A673 (cell line): ENCODE measurements at regions not wholly inside any gene's neighbourhood (a gene's known extent, or its start where the extent isn't known, plus 50 kb on each side); places are given as distances from the start of the nearest gene placed in this dataset.

ENCODE experiments used
- BruUV-seq: library from RNA; stranded (reverse); fragments of 400-500 nt; replicated peaks from 2 replicates; lab custom pipeline; 2021; lab: Mats Ljungman, UMichigan
- CTCF ChIA-PET: fragments of 300-600 bp; sonication (Branson Sonifier 250); formaldehyde crosslinking; loops from one replicate; lab custom pipeline; 2022; ENCODE audit warnings: antibody characterized with exemption; lab: Charles Lee
- POLR2A ChIA-PET: fragments of 300-600 bp; sonication (Branson Sonifier 250); formaldehyde crosslinking; loops from one replicate; lab custom pipeline; 2022; ENCODE audit warnings: antibody characterized with exemption; ENCODE audit not compliant: low non-redundant PET; lab: Charles Lee
- DNase-seq: peaks from one replicate; pipeline ENCODE4 v3.0.0-alpha.2; 2015; ENCODE audit warnings: low spot score
- H3K27ac ChIP-seq: fragments of 200-600 bp; sonication (generic); 2 replicates; pipeline ENCODE4 v1.5.1; 2016; ENCODE audit warnings: mixed run types, low read depth, mild to moderate bottlenecking, mixed read lengths, antibody characterized with exemption, low read length; ENCODE audit not compliant: poor library complexity, severe bottlenecking
- H3K27me3 ChIP-seq: fragments of 200-600 bp; sonication (generic); replicated peaks from 2 replicates; pipeline ENCODE4 v1.6.1; 2017; ENCODE audit warnings: mixed run types, low read depth, mild to moderate bottlenecking, mixed read lengths, antibody characterized with exemption, low read length; ENCODE audit not compliant: insufficient read depth, poor library complexity
- H3K36me3 ChIP-seq: fragments of 200-600 bp; sonication (generic); 2 replicates; pipeline ENCODE4 v1.6.1; 2016; ENCODE audit warnings: mixed run types, mild to moderate bottlenecking, mixed read lengths, antibody characterized with exemption, low read length; ENCODE audit not compliant: insufficient read depth, poor library complexity, severe bottlenecking
- H3K4me1 ChIP-seq: fragments of 200-600 bp; sonication (generic); 2 replicates; pipeline ENCODE4 v1.6.1; 2017; ENCODE audit warnings: mixed run types, mild to moderate bottlenecking, mixed read lengths, antibody characterized with exemption, low read length; ENCODE audit not compliant: insufficient read depth, poor library complexity, severe bottlenecking
- H3K4me3 ChIP-seq: fragments of 200-600 bp; sonication (generic); 2 replicates; pipeline ENCODE4 v1.5.1; 2016; ENCODE audit warnings: low read depth, mixed run types, mild to moderate bottlenecking, mixed read lengths, low read length; ENCODE audit not compliant: poor library complexity, severe bottlenecking
- H3K9me3 ChIP-seq: fragments of 200-600 bp; sonication (generic); 2 replicates; pipeline ENCODE4 v1.6.1; 2016; ENCODE audit warnings: mixed run types, low read depth, mild to moderate bottlenecking, mixed read lengths, antibody characterized with exemption, low read length; ENCODE audit not compliant: poor library complexity, severe bottlenecking
- CTCF ChIP-seq: fragments of 300-800, 200-600 bp; sonication (generic); conservative IDR thresholded peaks from 2 replicates; pipeline ENCODE4 v1.5.1; 2017; ENCODE audit warnings: low read depth, mild to moderate bottlenecking, antibody characterized with exemption, low read length, moderate library complexity, mixed read lengths
- EZH2 ChIP-seq: fragments of 200-600 bp; sonication (generic); IDR thresholded peaks from 2 replicates; pipeline ENCODE4 v1.6.1; 2017; ENCODE audit warnings: borderline replicate concordance, low read depth, mild to moderate bottlenecking, mixed read lengths, antibody characterized with exemption, low read length; ENCODE audit not compliant: poor library complexity, severe bottlenecking
- intact Hi-C: fragments of 100-400 bp; cut with micrococcal nuclease; formaldehyde crosslinking; loops from one replicate; pipeline ENCODE4 v1.10.0; 2022; ENCODE audit not compliant: unreplicated experiment

GRCh38 chr1:67589519-67590233 lies 95.3 kb upstream of the GADD45A start:
- no peak for DNase-seq
- Histone ChIP-seq H3K4me1 (no peaks in the 10 kb centered on the region), H3K27ac (no peak overlapping the region), H3K4me3 (no peak overlapping the region), H3K36me3 (no peaks in the 10 kb centered on the region), H3K9me3 (no peaks in the 10 kb centered on the region), H3K27me3 (no peaks in the 10 kb centered on the region)
- BruUV-seq, result no TSS peak
- ChIA-PET CTCF (no interaction called here), POLR2A (no interaction called here)
- intact Hi-C loops, result no loop called here
- no peak for TF ChIP-seq CTCF
- TF ChIP-seq EZH2, result no peak

- ChIA-PET CTCF (no interaction called here), POLR2A (no interaction called here)
- H3K4me1 ChIP-seq, result no peaks in the 10 kb centered on the region
- intact Hi-C loops, result no loop called here
- H3K27ac ChIP-seq, result no peak overlapping the region
- no TSS peak for BruUV-seq
- TF ChIP-seq EZH2 (no peak), CTCF (no peak)
- no peak overlapping the region for H3K4me3 ChIP-seq
- H3K36me3 ChIP-seq, result no peaks in the 10 kb centered on the region
- H3K27me3 ChIP-seq, result no peaks in the 10 kb centered on the region
- no peak for DNase-seq
- H3K9me3 ChIP-seq, result no peaks in the 10 kb centered on the region
Measured at GRCh38 chr1:67590329-67590728, 94.7 kb upstream of the GADD45A start.

- BruUV-seq, result no TSS peak
- POLR2A ChIA-PET, result no interaction called here
Measured at GRCh38 chr1:67594764-67595163, 90.2 kb upstream of the GADD45A start.

More at GRCh38 chr1:67594764-67595163, 90.2 kb upstream of the GADD45A start:
- CTCF ChIA-PET, result no interaction called here
- H3K27me3 ChIP-seq, result no peaks in the 10 kb centered on the region
- TF ChIP-seq EZH2 (no peak), CTCF (no peak)
- intact Hi-C loops, result no loop called here
- H3K9me3 ChIP-seq, result no peaks in the 10 kb centered on the region
- H3K36me3 ChIP-seq, result no peaks in the 10 kb centered on the region
- H3K4me3 ChIP-seq, result no peak overlapping the region
- H3K4me1 ChIP-seq, result no peaks in the 10 kb centered on the region
- H3K27ac ChIP-seq, result no peak overlapping the region
- no peak for DNase-seq
